ENCODE measurements at regions not wholly inside any gene's neighbourhood (a gene's known extent, or its start where the extent isn't known, plus 50 kb on each side); places are given as distances from the start of the nearest gene placed in this dataset.

DNA sequence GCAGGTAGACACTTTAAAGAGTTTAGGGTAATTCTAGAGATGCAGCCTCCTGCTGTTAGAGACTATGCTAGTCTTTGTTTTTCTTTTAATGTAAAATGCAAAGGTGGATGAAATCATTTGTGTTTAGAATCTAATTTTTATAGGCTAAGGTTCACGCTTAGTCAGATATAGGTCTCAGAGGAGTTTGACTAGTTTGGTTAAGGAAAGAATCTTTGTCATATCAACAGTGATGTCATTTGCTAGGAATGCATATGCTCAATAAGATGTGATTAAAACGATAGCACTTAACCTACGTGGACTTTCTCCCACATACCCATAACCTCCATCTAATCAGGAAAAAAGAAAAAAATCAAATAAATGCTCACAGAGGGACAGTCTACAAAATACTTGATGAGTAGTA lies 859.3 kb upstream of the ATXN7L3B start (continued):
- no peak for TF ChIP-seq POLR2AphosphoS2 (conservative IDR thresholded peaks at IDR 0.05; ENCODE audit: low read length)

DNA sequence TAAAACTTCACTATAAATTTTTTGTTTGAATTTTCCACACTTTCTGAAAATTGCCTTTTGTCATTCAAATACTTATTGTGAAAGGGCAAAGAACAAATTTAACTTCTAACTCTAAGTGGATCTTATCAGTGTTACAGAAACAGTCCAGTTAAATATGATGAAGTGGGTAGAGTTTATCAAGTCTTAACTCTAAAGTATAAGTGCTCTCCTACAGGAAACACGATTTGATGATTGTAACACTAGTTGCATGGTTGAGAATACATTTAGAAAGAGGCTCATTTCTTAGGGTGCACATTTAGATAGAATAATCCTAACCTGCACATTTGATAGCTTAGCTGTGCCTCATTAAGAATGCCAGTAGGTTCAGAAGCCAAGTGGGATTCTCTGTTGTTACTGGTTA lies 838.3 kb upstream of the ATXN7L3B start:
- no peak for DNase-seq (ENCODE audit: low read depth in 1 of 2, low spot score in 1 of 2)
- POLR2A ChIA-PET, result no interaction called here

DNA sequence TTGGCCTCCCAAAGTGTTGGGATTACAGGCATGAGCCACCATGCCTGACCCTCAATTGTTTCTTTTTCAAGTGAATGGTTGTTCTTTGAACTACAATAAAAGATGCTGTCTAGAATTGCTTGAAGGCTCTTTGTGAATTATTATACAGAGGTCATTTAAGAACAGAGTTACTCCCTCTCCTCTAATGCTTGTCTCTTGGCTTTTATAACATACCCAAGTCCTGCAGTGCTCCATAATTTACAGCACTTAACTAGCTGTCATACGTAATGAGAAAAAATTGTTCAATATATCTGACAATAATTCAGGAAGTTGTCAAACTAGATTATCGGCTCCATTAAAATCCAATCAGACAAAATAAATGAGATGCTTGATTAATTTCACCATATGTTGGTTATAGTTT lies 823.0 kb upstream of the ATXN7L3B start:
- no peak for FAIRE-seq
- WGBS (ENCODE audit: missing lambda C conversion rate), result 73% methylated on average over 2 of the region's 2 CpGs
- H3K4me1 ChIP-seq, result no peaks in the 10 kb centered on the region
- ChIA-PET CTCF (no interaction called here), POLR2A (no interaction called here)
- H3K4me2 ChIP-seq, result no peak overlapping the region
- no peak overlapping the region for H3K4me3 ChIP-seq
- TF ChIP-seq EHMT2 (IDR thresholded peaks at IDR 0.05; ENCODE audit: low read depth) (no peak), EHF (CRISPR knock-in tag; IDR thresholded peaks at IDR 0.05) (no peak), RFX5 (IDR thresholded peaks at IDR 0.05) (no peak), NR3C1 (IDR thresholded peaks at IDR 0.05) (no peak), RCOR1 (IDR thresholded peaks at IDR 0.05; ENCODE audit: low read depth, low read length) (no peak), HOXA7 (CRISPR knock-in tag; IDR thresholded peaks at IDR 0.05) (no peak), MYC (IDR thresholded peaks at IDR 0.05; ENCODE audit: borderline replicate concordance, low read length) (no peak), JUN (IDR thresholded peaks at IDR 0.05) (no peak), HOXB5 (CRISPR knock-in tag; IDR thresholded peaks at IDR 0.05) (no peak), NPAS2 (CRISPR knock-in tag; IDR thresholded peaks at IDR 0.05; ENCODE audit: borderline replicate concordance) (no peak), TFCP2L1 (CRISPR knock-in tag; IDR thresholded peaks at IDR 0.05) (no peak), MAFK (IDR thresholded peaks at IDR 0.05; ENCODE audit: partially characterized antibody) (no peak), HOXB13 (CRISPR knock-in tag; IDR thresholded peaks at IDR 0.05; ENCODE audit: low read depth) (no peak), FOSL2 (IDR thresholded peaks at IDR 0.05) (no peak), FOSL2 (CRISPR knock-in tag; IDR thresholded peaks at IDR 0.05) (no peak)
- TF ChIP-seq, protein P1, sequence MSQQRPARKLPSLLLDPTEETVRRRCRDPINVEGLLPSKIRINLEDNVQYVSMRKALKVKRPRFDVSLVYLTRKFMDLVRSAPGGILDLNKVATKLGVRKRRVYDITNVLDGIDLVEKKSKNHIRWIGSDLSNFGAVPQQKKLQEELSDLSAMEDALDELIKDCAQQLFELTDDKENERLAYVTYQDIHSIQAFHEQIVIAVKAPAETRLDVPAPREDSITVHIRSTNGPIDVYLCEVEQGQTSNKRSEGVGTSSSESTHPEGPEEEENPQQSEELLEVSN (IDR thresholded peaks at IDR 0.05; ENCODE audit: borderline replicate concordance, low read depth), result no peak
- TF ChIP-seq, protein P2, sequence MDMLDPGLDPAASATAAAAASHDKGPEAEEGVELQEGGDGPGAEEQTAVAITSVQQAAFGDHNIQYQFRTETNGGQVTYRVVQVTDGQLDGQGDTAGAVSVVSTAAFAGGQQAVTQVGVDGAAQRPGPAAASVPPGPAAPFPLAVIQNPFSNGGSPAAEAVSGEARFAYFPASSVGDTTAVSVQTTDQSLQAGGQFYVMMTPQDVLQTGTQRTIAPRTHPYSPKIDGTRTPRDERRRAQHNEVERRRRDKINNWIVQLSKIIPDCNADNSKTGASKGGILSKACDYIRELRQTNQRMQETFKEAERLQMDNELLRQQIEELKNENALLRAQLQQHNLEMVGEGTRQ (IDR thresholded peaks at IDR 0.05), result no peak
- TF ChIP-seq, protein P3, sequence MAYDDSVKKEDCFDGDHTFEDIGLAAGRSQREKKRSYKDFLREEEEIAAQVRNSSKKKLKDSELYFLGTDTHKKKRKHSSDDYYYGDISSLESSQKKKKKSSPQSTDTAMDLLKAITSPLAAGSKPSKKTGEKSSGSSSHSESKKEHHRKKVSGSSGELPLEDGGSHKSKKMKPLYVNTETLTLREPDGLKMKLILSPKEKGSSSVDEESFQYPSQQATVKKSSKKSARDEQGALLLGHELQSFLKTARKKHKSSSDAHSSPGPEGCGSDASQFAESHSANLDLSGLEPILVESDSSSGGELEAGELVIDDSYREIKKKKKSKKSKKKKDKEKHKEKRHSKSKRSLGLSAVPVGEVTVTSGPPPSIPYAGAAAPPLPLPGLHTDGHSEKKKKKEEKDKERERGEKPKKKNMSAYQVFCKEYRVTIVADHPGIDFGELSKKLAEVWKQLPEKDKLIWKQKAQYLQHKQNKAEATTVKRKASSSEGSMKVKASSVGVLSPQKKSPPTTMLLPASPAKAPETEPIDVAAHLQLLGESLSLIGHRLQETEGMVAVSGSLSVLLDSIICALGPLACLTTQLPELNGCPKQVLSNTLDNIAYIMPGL (CRISPR knock-in tag; IDR thresholded peaks at IDR 0.05; ENCODE audit: borderline replicate concordance), result no peak
- TF ChIP-seq, protein P4, sequence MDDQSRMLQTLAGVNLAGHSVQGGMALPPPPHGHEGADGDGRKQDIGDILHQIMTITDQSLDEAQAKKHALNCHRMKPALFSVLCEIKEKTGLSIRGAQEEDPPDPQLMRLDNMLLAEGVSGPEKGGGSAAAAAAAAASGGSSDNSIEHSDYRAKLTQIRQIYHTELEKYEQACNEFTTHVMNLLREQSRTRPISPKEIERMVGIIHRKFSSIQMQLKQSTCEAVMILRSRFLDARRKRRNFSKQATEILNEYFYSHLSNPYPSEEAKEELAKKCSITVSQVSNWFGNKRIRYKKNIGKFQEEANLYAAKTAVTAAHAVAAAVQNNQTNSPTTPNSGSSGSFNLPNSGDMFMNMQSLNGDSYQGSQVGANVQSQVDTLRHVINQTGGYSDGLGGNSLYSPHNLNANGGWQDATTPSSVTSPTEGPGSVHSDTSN (IDR thresholded peaks at IDR 0.05), result no peak
- TF ChIP-seq, protein P5, sequence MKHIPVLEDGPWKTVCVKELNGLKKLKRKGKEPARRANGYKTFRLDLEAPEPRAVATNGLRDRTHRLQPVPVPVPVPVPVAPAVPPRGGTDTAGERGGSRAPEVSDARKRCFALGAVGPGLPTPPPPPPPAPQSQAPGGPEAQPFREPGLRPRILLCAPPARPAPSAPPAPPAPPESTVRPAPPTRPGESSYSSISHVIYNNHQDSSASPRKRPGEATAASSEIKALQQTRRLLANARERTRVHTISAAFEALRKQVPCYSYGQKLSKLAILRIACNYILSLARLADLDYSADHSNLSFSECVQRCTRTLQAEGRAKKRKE (CRISPR knock-in tag; IDR thresholded peaks at IDR 0.05; ENCODE audit: low read depth), result no peak
- no peak overlapping the region for H3K27ac ChIP-seq
- no peak for DNase-seq (ENCODE audit: low read depth in 1 of 2, low spot score in 1 of 2)
- no peak for ATAC-seq
- no peaks in the 10 kb centered on the region for H3K9me3 ChIP-seq

More for the DNA sequence above, 838.3 kb upstream of the ATXN7L3B start:
- no peaks in the 10 kb centered on the region; the same call in 2 of the 3 replicates for H3K9me3 ChIP-seq
- H3K27ac ChIP-seq, result no peak overlapping the region
- FAIRE-seq (no peak), ATAC-seq (no peak)
- TF ChIP-seq PHF8 (IDR thresholded peaks at IDR 0.05; ENCODE audit: borderline replicate concordance, low read depth), result no peak
- TF ChIP-seq SREBF2 (IDR thresholded peaks at IDR 0.05), result no peak
- no peak for TF ChIP-seq CHD2 (IDR thresholded peaks at IDR 0.05; ENCODE audit: low read length, partially characterized antibody)
- no peak for TF ChIP-seq NR3C1 (IDR thresholded peaks at IDR 0.05)
- TF ChIP-seq ZFP36 (IDR thresholded peaks at IDR 0.05; ENCODE audit: borderline replicate concordance, partially characterized antibody), result no peak
- TF ChIP-seq CBX8 (IDR thresholded peaks at IDR 0.05), result no peak
- TF ChIP-seq ZC3H11A (IDR thresholded peaks at IDR 0.05), result no peak
- TF ChIP-seq HDAC2 (IDR thresholded peaks at IDR 0.05), result no peak
- no peak for TF ChIP-seq HOXA7 (CRISPR knock-in tag; IDR thresholded peaks at IDR 0.05)
- no peak for TF ChIP-seq MAFK (IDR thresholded peaks at IDR 0.05; ENCODE audit: partially characterized antibody)
- TF ChIP-seq POLR2AphosphoS2 (conservative IDR thresholded peaks at IDR 0.05; ENCODE audit: low read length), result no peak
- no peak for TF ChIP-seq HOXB13 (CRISPR knock-in tag; IDR thresholded peaks at IDR 0.05; ENCODE audit: low read depth)
- no peak for TF ChIP-seq RAD21 (conservative IDR thresholded peaks at IDR 0.05 in 1 of 2, IDR thresholded peaks at IDR 0.05 in 1 of 2)
- no peak for TF ChIP-seq BHLHE40 (IDR thresholded peaks at IDR 0.05; ENCODE audit: low read depth, low read length)
- TF ChIP-seq, protein P6, sequence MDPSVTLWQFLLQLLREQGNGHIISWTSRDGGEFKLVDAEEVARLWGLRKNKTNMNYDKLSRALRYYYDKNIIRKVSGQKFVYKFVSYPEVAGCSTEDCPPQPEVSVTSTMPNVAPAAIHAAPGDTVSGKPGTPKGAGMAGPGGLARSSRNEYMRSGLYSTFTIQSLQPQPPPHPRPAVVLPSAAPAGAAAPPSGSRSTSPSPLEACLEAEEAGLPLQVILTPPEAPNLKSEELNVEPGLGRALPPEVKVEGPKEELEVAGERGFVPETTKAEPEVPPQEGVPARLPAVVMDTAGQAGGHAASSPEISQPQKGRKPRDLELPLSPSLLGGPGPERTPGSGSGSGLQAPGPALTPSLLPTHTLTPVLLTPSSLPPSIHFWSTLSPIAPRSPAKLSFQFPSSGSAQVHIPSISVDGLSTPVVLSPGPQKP (IDR thresholded peaks at IDR 0.05; ENCODE audit: low read depth, low read length), result no peak
- no peak overlapping the region for H3K4me3 ChIP-seq
- no peak overlapping the region for H3K4me2 ChIP-seq
- CTCF ChIA-PET, result no interaction called here
- 0% methylated on average over 1 of the region's 1 CpG for WGBS (ENCODE audit: missing lambda C conversion rate)
- no peaks in the 10 kb centered on the region for H3K4me1 ChIP-seq

All from A549 (cell line).